Panc1 (cell line): ENCODE measurements at regions not wholly inside any gene's neighbourhood (a gene's known extent, or its start where the extent isn't known, plus 50 kb on each side); places are given as distances from the start of the nearest gene placed in this dataset.

Source experiments
- ATAC-seq: fragments of 200-7000 bp; cut with Tn5 transposase; 2 replicates; pipeline ENCODE4 v1.9.1; 2020; ENCODE audit warnings: mild to moderate bottlenecking, moderate library complexity
- BruUV-seq: library from RNA; stranded (reverse); fragments of 400-500 nt; replicated peaks from 2 replicates; lab custom pipeline; 2021; lab: Mats Ljungman, UMichigan
- CTCF ChIA-PET: fragments of 300-600 bp; sonication (Branson Sonifier 250); formaldehyde crosslinking; loops from one replicate; lab custom pipeline; 2022; ENCODE audit warnings: antibody characterized with exemption; lab: Charles Lee
- POLR2A ChIA-PET: fragments of 300-600 bp; sonication (Branson Sonifier 250); formaldehyde crosslinking; loops from one replicate; lab custom pipeline; 2022; ENCODE audit warnings: antibody characterized with exemption; lab: Charles Lee
- DNase-seq: peaks from one replicate; pipeline ENCODE4 v3.0.0-alpha.2; 2010; ENCODE audit warnings: low read depth, low spot score
- H3K27ac ChIP-seq: 2 replicates; pipeline ENCODE4 v1.5.1; 2011; ENCODE audit warnings: mild to moderate bottlenecking, low read length, inconsistent platforms
- H3K27me3 ChIP-seq: fragments of 200-500 bp; sonication (Bioruptor generic); 2 replicates; pipeline ENCODE4 v1.6.0; 2014; ENCODE audit warnings: low read length, inconsistent platforms; ENCODE audit not compliant: control insufficient read depth, insufficient read depth
- H3K36me3 ChIP-seq: fragments of 200-500 bp; sonication (Bioruptor generic); 2 replicates; pipeline ENCODE4 v1.5.1; 2014; ENCODE audit warnings: inconsistent platforms, mild to moderate bottlenecking, low read length, moderate library complexity; ENCODE audit not compliant: control insufficient read depth, insufficient read depth
- H3K4me1 ChIP-seq: 2 replicates; pipeline ENCODE4 v1.5.1; 2011; ENCODE audit warnings: inconsistent platforms, mild to moderate bottlenecking, low read length, moderate library complexity; ENCODE audit not compliant: control insufficient read depth, insufficient read depth
- H3K4me3 ChIP-seq, 2 experiments: 2 replicates each; pipeline ENCODE4 v1.5.1; 2011 to 2012; ENCODE audit warnings: low read depth in 2 of 2, low read length in 2 of 2, mild to moderate bottlenecking in 2 of 2, inconsistent platforms in 1 of 2, moderate library complexity in 1 of 2
- H3K9me3 ChIP-seq: fragments of 200-500 bp; sonication (Bioruptor generic); 2 replicates; pipeline ENCODE4 v1.5.1; 2014; ENCODE audit warnings: low read depth, mild to moderate bottlenecking, inconsistent platforms, low read length, moderate library complexity; ENCODE audit not compliant: control insufficient read depth, insufficient read depth
- POLR2AphosphoS5 ChIP-seq: IDR thresholded peaks from 2 replicates; pipeline ENCODE4 v1.6.1; 2012; ENCODE audit warnings: mild to moderate bottlenecking, low read depth, low read length, moderate library complexity
- SIN3A ChIP-seq: IDR thresholded peaks from 2 replicates; pipeline ENCODE4 v1.6.1; 2012; ENCODE audit warnings: low read depth, mild to moderate bottlenecking, low read length, moderate library complexity, borderline replicate concordance; ENCODE audit not compliant: insufficient read depth
- TCF7L2 ChIP-seq: IDR thresholded peaks from 2 replicates; pipeline ENCODE4 v1.6.1; 2011; ENCODE audit warnings: mild to moderate bottlenecking, low read depth, low read length, inconsistent platforms
- in situ Hi-C: cut with HindIII; loops from 2 replicates; pipeline ENCODE4 v1.10.0; 2016; ENCODE audit warnings: low sequenced_read_pairs, low pct_unique_long_range_greater_than_20kb
- intact Hi-C: fragments of 100-400 bp; cut with micrococcal nuclease; formaldehyde crosslinking; loops from one replicate; pipeline ENCODE4 v1.10.0; 2022; ENCODE audit not compliant: unreplicated experiment
- TF ChIP-seq, protein P1 (sequence below): fragments of 450-650 bp; IDR thresholded peaks from 2 replicates; pipeline ENCODE4 v1.5.1; 2017; ENCODE audit warnings: mild to moderate bottlenecking
- TF ChIP-seq, protein P2 (sequence below), 2 experiments: IDR thresholded peaks; 2 replicates each; pipeline ENCODE4 v1.6.1; 2011 to 2012; ENCODE audit warnings: low read depth in 2 of 2, control low read depth in 1 of 2, low read length in 1 of 2, mild to moderate bottlenecking in 1 of 2, moderate library complexity in 1 of 2; ENCODE audit not compliant: insufficient read depth in 1 of 2

DNA sequence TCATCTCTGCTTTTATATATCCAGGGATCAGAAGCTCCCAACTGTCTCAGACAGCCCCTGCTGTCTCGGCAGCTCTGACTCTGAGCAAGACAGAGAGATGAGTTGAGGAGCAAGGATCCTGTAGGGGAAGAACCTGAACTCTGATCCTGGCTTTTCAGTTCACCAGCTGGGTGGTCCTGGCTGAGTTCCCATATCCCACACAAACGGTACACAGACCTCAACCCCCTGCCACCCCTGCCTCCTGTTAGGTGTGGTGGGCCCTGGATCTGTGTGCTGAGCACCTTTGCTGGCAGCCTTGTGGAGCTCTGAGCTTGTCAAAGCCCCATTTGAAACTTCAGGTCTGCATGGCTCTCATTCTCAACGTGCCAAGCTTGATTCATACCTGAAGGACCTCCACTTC is 54.3 kb upstream of the GPR26 start:
- no peaks in the 10 kb centered on the region for H3K36me3 ChIP-seq
- intact Hi-C loops (no loop called here), in situ Hi-C loops (no loop called here)
- ATAC-seq (no peak), DNase-seq (no peak)
- ChIA-PET POLR2A (no interaction called here), CTCF (no interaction called here)
- peaks cover 26% of the 10 kb centered on the region for H3K27me3 ChIP-seq
- no TSS peak for BruUV-seq
- H3K9me3 ChIP-seq = no peaks in the 10 kb centered on the region
- no peaks in the 10 kb centered on the region for H3K4me1 ChIP-seq
- H3K27ac ChIP-seq = no peak overlapping the region
- TF ChIP-seq, protein P1, sequence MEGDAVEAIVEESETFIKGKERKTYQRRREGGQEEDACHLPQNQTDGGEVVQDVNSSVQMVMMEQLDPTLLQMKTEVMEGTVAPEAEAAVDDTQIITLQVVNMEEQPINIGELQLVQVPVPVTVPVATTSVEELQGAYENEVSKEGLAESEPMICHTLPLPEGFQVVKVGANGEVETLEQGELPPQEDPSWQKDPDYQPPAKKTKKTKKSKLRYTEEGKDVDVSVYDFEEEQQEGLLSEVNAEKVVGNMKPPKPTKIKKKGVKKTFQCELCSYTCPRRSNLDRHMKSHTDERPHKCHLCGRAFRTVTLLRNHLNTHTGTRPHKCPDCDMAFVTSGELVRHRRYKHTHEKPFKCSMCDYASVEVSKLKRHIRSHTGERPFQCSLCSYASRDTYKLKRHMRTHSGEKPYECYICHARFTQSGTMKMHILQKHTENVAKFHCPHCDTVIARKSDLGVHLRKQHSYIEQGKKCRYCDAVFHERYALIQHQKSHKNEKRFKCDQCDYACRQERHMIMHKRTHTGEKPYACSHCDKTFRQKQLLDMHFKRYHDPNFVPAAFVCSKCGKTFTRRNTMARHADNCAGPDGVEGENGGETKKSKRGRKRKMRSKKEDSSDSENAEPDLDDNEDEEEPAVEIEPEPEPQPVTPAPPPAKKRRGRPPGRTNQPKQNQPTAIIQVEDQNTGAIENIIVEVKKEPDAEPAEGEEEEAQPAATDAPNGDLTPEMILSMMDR = no peak
- no peak for TF ChIP-seq SIN3A
- H3K4me3 ChIP-seq = no peak overlapping the region

DNA sequence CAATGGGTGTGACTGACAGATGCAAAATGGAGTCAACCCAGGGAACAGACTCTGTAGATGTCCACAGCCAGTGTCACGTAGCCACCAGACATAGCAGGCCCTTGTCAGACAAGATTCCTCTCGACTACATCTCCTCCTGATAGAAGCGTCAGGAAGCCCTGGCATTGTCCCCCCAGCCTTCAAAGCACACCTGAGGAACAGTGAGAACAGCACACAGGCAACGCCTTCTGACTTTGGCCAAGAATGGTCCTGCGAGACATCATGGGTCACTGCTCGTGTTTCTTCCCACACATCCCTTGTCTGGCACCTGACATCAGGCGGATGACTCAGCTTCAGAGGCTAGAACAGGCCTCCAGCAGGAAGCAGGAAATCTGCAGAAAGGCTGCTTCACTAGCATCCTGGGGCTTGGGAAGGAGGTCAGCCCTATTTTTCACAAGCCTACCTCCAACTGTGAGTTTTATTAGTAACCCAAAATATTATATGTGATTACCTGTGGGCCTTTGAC is 52.8 kb upstream of the GPR26 start:
- Histone ChIP-seq H3K36me3 (no peaks in the 10 kb centered on the region), H3K27ac (no peak overlapping the region), H3K4me1 (no peaks in the 10 kb centered on the region), H3K4me3 (no peak overlapping the region), H3K9me3 (no peaks in the 10 kb centered on the region), H3K27me3 (peaks cover 11% of the 10 kb centered on the region)
- BruUV-seq = no TSS peak
- intact Hi-C loops = no loop called here
- DNase-seq (no peak), ATAC-seq (no peak)
- in situ Hi-C loops = no loop called here
- CTCF ChIA-PET = no interaction called here
- TF ChIP-seq POLR2AphosphoS5 (no peak), SIN3A (no peak), TCF7L2 (no peak)
- TF ChIP-seq, protein P2, sequence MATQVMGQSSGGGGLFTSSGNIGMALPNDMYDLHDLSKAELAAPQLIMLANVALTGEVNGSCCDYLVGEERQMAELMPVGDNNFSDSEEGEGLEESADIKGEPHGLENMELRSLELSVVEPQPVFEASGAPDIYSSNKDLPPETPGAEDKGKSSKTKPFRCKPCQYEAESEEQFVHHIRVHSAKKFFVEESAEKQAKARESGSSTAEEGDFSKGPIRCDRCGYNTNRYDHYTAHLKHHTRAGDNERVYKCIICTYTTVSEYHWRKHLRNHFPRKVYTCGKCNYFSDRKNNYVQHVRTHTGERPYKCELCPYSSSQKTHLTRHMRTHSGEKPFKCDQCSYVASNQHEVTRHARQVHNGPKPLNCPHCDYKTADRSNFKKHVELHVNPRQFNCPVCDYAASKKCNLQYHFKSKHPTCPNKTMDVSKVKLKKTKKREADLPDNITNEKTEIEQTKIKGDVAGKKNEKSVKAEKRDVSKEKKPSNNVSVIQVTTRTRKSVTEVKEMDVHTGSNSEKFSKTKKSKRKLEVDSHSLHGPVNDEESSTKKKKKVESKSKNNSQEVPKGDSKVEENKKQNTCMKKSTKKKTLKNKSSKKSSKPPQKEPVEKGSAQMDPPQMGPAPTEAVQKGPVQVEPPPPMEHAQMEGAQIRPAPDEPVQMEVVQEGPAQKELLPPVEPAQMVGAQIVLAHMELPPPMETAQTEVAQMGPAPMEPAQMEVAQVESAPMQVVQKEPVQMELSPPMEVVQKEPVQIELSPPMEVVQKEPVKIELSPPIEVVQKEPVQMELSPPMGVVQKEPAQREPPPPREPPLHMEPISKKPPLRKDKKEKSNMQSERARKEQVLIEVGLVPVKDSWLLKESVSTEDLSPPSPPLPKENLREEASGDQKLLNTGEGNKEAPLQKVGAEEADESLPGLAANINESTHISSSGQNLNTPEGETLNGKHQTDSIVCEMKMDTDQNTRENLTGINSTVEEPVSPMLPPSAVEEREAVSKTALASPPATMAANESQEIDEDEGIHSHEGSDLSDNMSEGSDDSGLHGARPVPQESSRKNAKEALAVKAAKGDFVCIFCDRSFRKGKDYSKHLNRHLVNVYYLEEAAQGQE (IDR thresholded peaks at IDR 0.05; ENCODE audit: insufficient read depth in 1 of 2, low read depth in 2 of 2, low read length in 1 of 2) = 0 out of 4 replicates have a peak, but pooled peaks of 1 of the 2 experiments have one; percentile 31
- POLR2A ChIA-PET = no interaction called here

DNA sequence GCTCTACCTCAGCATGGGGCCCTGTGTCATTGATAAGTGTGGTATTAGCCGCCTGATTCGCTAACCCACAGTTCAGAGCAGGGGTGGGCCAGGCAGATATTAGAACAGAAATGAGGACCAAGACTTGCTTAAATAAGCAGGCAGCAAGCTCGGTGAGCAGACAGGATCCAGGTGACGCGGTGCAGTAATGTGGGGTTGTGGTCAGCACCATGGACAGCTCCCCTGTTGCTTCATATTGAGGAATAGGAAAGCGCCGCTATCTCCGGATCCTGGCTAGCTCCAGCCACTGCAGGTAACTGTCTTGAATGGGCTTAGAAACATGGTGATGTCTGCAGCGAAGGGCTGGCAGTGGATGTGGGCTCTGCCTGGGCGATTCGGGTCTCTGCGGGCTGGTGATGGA is 51.3 kb upstream of the GPR26 start:
- DNase-seq = no peak
- POLR2A ChIA-PET = interaction anchor here (0.5 to 0.6 kb wide), 2 partner anchors 26 to 30 kb away, joined by 3 read pairs; no protein-coding TSS in a partner anchor
- CTCF ChIA-PET = interaction anchor here (0.6 kb wide), 1 partner anchor 23 kb away, joined by 4 read pairs; no protein-coding TSS in a partner anchor
- no peaks in the 10 kb centered on the region for H3K9me3 ChIP-seq
- H3K4me1 ChIP-seq = no peaks in the 10 kb centered on the region
- peaks cover 3% of the 10 kb centered on the region; the same call in 1 of the 2 replicates for H3K27me3 ChIP-seq
- BruUV-seq = no TSS peak
- intact Hi-C loops = no loop called here
- H3K36me3 ChIP-seq = no peaks in the 10 kb centered on the region
- no peak overlapping the region for H3K4me3 ChIP-seq
- ATAC-seq = peak; percentile 74; the same call in 1 of the 2 replicates
- in situ Hi-C loops = no loop called here
- H3K27ac ChIP-seq = no peak overlapping the region
- TF ChIP-seq, protein P1 = no peak
- TF ChIP-seq, protein P2 (IDR thresholded peaks at IDR 0.05; ENCODE audit: insufficient read depth in 1 of 2, low read depth in 2 of 2, low read length in 1 of 2) = peak; percentile 99
